IPS-15b (cell line): ENCODE measurements at regions not wholly inside any gene's neighbourhood (a gene's known extent, or its start where the extent isn't known, plus 50 kb on each side); places are given as distances from the start of the nearest gene placed in this dataset.
"Not testable (repeated sequence)": the region's sequence is repeated elsewhere in the genome, so short reads cannot be mapped to it uniquely, and the experiment has no call there.

Experiments used
- H3K27me3 ChIP-seq: one replicate; pipeline ENCODE4 v1.6.1; 2013; ENCODE audit warnings: low read length; ENCODE audit not compliant: control insufficient read depth, insufficient read depth
- H3K36me3 ChIP-seq: one replicate; pipeline ENCODE4 v1.6.1; 2013; ENCODE audit warnings: low read length; ENCODE audit not compliant: control insufficient read depth, insufficient read depth
- H3K4me1 ChIP-seq: one replicate; pipeline ENCODE4 v1.6.1; 2013; ENCODE audit warnings: mild to moderate bottlenecking, low read length; ENCODE audit not compliant: control insufficient read depth, insufficient read depth
- H3K4me3 ChIP-seq: one replicate; pipeline ENCODE4 v1.5.1; 2013; ENCODE audit warnings: low read depth, low read length
- H3K9ac ChIP-seq: one replicate; pipeline ENCODE4 v1.6.1; 2013; ENCODE audit warnings: low read depth, mild to moderate bottlenecking, low read length
- H3K9me3 ChIP-seq: one replicate; pipeline ENCODE4 v1.6.1; 2013; ENCODE audit warnings: mild to moderate bottlenecking, low read length; ENCODE audit not compliant: control insufficient read depth, insufficient read depth

DNA sequence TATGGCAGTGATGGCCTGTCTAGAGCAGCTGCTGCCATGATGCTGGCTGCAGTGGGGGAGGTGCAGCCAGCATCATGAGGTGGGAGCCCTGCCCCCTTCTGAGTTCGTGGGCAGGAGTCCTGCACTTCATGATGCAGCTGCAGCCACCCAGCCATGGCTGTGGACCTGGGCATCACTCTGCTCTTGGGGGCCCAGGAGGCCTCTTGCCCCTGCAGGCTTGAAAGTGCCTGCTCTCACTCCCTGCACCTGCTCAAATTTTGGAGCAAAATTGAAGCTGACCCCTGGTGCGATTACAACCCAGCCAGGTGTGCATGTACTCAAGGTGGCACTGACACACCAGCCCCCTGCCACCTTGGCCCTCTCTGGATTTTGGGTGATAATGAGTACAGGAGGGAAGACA, 712.9 kb downstream of the NUP35 start:
- no peaks in the 10 kb centered on the region for H3K4me1 ChIP-seq
- no peak overlapping the region for H3K4me3 ChIP-seq
- no peaks in the 10 kb centered on the region for H3K36me3 ChIP-seq
- H3K9me3 ChIP-seq: no peaks in the 10 kb centered on the region
- no peak overlapping the region for H3K9ac ChIP-seq
- H3K27me3 ChIP-seq: no peaks in the 10 kb centered on the region

DNA sequence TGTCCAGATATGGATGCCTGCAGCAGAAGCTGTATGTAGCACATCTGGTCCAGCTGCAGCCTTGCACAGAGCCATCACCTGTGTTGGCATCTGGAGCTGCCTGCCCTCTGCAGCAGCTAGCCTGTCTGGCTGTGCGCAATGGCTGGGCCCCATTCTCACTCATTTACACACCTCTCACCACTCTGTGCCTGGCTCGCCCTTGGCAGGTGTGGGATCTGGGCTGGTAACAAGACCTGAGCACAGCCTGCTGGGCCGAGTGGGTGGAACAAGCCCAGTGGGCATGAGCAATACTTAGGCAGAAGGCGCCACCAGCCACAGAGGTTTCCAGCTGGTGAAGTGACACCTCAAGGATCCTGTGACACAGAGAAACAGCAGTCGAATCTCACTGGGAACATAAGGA, 714.1 kb downstream of the NUP35 start:
- Histone ChIP-seq H3K9me3 (no peaks in the 10 kb centered on the region), H3K4me1 (no peaks in the 10 kb centered on the region), H3K36me3 (no peaks in the 10 kb centered on the region), H3K27me3 (no peaks in the 10 kb centered on the region), H3K4me3 (no peak overlapping the region), H3K9ac (no peak overlapping the region)

DNA sequence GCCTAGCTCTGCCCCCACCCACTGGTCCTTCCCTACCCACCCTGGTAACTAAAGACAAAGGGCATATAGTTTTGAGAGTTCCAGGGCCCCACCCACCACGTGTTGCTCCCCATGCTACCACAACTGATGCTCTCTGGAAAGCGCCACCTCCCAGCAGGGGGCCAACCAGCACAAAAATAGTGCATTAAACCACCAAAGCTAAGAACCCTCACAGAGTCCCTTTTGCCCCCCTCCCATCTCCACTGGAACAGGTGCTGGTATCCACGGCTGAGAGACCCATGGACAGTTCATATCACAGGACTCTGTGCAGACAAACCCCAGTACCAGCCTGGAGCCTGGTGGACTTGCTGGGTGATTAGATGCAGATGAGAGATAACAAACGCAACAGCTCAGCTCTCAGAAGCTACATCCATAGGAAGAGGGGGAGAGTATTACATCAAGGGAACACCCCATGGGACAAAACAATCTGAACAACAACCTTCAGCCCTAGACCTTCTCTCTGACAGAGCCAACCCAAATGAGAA, 715.9 kb downstream of the NUP35 start:
- Histone ChIP-seq H3K4me3 (no peak overlapping the region), H3K9ac (no peak overlapping the region), H3K4me1 (no peaks in the 10 kb centered on the region), H3K36me3 (no peaks in the 10 kb centered on the region), H3K9me3 (no peaks in the 10 kb centered on the region), H3K27me3 (no peaks in the 10 kb centered on the region)

DNA sequence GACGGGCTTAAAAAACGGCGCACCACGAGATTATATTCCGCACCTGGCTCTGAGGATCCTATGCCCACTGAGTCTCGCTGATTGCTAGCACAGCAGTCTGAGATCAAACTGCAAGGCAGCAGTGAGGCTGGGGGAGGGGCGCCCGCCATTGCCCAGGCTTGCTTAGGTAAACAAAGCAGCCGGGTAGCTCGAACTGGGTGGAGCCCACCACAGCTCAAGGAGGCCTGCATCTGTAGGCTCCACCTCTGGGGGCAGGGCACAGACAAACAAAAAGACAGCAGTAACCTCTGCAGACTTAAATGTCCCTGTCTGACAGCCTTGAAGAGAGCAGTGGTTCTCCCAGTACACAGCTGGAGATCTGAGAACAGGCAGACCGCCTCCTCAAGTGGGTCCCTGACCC, 725.6 kb downstream of the NUP35 start:
- not testable (repeated sequence) for H3K4me3 ChIP-seq, H3K36me3 ChIP-seq, H3K9ac ChIP-seq, H3K27me3 ChIP-seq, H3K9me3 ChIP-seq, H3K4me1 ChIP-seq

DNA sequence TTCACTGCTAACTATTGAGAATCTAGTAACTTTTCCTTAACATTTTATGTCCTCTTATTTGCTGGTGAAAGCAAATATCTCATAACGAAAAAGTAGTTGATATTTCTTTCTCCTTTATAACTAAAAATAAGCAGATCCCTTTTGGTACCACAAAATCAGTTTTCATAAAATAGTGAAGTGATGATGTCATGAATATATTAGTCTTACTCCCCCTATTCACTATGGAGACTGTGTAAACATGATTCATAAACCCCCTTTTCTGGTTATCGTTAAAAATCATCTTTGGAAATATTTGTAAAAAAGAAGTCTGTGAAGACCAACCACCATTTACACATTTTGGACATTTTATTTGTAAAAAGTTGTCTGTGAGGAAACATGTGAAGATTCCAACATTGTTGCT, 734.9 kb downstream of the NUP35 start:
- H3K4me1 ChIP-seq: no peaks in the 10 kb centered on the region
- H3K9me3 ChIP-seq: no peaks in the 10 kb centered on the region
- no peak overlapping the region for H3K4me3 ChIP-seq
- no peak overlapping the region for H3K9ac ChIP-seq
- H3K36me3 ChIP-seq: no peaks in the 10 kb centered on the region
- no peaks in the 10 kb centered on the region for H3K27me3 ChIP-seq

DNA sequence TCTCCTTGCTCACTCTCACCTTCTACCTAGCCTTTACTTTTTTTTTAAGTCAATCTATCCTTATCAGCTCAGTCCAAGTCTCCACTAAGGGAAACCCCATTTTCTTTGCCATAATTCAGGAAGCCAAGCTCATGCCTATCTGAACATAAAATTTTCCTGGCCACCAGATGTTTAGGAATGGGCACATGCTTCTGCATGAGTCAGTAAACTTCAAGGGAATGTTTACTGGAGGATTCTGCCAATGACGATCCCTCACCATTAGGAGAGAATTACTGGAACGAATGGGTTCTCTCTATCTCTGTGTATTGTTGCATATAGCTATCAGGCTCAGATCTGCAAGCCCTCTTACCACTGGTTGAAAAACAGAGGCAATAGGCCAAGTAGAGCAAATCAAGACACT, 731.7 kb upstream of the ZNF804A start:
- H3K9me3 ChIP-seq: no peaks in the 10 kb centered on the region
- no peaks in the 10 kb centered on the region for H3K27me3 ChIP-seq
- H3K36me3 ChIP-seq: no peaks in the 10 kb centered on the region
- no peak overlapping the region for H3K9ac ChIP-seq
- no peaks in the 10 kb centered on the region for H3K4me1 ChIP-seq
- no peak overlapping the region for H3K4me3 ChIP-seq

DNA sequence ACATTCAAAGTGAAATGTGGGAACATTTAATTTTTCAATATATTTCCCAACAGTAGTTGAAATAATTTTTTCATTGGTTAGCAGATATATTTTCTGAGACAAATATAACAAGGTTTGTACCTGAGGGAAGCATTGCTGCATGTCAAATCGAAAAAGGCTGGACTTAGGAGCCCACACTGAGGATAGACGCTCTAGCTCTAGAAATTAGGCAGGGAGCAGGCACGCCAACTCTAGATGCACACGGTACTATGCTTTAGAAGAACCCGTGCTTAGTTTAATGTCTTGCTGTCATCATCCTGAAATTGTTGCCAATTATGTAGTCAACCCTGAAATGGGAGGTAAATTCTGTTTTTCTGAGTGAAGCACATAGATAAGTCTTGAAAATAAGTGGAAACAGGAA, 731.1 kb upstream of the ZNF804A start:
- Histone ChIP-seq H3K4me3 (no peak overlapping the region), H3K9me3 (no peaks in the 10 kb centered on the region), H3K36me3 (no peaks in the 10 kb centered on the region), H3K27me3 (no peaks in the 10 kb centered on the region), H3K4me1 (no peaks in the 10 kb centered on the region), H3K9ac (no peak overlapping the region)

DNA sequence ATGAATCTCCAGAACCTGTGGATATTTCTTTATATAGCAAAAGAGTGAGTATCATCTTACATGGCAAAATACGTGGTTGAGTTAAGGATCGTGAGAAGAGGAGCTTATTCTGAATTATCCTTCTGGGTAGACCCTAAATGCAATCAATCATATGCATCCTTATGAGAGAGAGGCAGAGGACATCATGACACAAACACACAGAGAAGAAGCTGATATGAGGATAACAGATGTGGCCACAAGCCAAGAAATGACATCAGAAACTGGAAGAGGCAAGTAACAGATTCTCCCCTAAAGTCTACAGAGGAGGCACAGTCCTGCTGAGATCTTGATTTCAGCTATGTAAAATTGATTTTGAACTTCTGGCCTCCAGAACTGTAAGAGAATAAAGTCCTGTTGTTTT, 730.2 kb upstream of the ZNF804A start:
- Histone ChIP-seq H3K9me3 (no peaks in the 10 kb centered on the region), H3K4me3 (no peak overlapping the region), H3K4me1 (no peaks in the 10 kb centered on the region), H3K27me3 (no peaks in the 10 kb centered on the region), H3K9ac (no peak overlapping the region), H3K36me3 (no peaks in the 10 kb centered on the region)

DNA sequence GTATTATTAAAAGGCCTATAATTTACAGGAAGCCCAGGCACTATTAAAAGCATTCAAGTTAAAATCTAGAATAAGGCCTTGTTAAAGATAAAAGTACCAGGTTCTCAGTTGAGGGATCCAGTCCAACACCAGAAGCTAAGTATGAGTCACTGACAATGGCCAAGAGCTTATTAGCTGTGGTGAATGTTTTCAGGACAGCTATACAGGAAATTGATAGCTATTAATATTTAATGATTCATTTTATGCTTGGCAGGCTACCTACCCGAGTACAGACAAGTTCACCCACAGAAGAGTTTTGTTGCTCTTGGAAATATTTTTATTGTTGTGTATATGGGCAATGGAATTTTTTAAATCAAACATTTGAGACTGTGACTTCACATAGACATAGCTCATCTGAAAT, 729.6 kb upstream of the ZNF804A start:
- Histone ChIP-seq H3K9ac (no peak overlapping the region), H3K4me3 (no peak overlapping the region), H3K9me3 (no peaks in the 10 kb centered on the region), H3K4me1 (no peaks in the 10 kb centered on the region), H3K27me3 (no peaks in the 10 kb centered on the region), H3K36me3 (no peaks in the 10 kb centered on the region)

DNA sequence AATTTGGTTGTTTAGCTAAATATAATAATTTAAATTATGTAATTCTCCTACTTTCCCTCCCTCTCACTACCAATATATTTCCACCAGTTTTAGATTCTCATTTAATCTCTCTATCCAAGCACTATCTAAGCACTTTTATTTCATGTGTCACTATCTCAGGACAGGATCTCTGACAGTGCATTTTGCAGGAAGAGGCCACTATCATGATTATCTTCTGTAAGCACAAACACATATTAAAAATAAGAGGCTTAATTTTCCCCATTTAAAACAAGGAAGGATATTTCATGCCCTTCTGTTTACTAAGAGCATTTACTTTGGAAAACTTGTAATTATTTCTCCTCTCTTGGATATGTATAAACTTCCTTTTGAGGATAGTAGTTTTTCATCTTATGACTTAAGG, 726.2 kb upstream of the ZNF804A start:
- H3K9me3 ChIP-seq: no peaks in the 10 kb centered on the region
- no peak overlapping the region for H3K9ac ChIP-seq
- no peaks in the 10 kb centered on the region for H3K4me1 ChIP-seq
- no peak overlapping the region for H3K4me3 ChIP-seq
- H3K27me3 ChIP-seq: no peaks in the 10 kb centered on the region
- no peaks in the 10 kb centered on the region for H3K36me3 ChIP-seq

DNA sequence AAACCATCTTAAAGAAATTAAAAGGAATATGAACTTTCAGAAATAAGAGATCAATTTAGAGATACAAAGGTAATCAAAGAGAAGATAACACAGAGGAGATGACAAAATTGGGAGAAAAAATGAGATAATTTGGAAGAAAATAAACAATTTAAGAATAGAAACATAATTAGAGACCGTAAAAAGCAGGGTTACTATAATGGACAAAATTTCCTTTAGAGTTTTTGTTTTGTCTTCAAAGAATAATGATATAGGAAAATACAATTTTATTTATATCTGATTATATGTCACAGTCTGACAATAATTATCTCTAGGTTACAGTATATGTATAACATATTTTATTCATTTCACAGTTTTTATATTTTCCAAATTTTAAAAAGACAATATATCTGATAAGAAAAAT, 716.4 kb upstream of the ZNF804A start:
- no peak overlapping the region for H3K9ac ChIP-seq
- H3K4me3 ChIP-seq: no peak overlapping the region
- H3K27me3 ChIP-seq: no peaks in the 10 kb centered on the region
- H3K36me3 ChIP-seq: no peaks in the 10 kb centered on the region
- no peaks in the 10 kb centered on the region for H3K9me3 ChIP-seq
- H3K4me1 ChIP-seq: no peaks in the 10 kb centered on the region

DNA sequence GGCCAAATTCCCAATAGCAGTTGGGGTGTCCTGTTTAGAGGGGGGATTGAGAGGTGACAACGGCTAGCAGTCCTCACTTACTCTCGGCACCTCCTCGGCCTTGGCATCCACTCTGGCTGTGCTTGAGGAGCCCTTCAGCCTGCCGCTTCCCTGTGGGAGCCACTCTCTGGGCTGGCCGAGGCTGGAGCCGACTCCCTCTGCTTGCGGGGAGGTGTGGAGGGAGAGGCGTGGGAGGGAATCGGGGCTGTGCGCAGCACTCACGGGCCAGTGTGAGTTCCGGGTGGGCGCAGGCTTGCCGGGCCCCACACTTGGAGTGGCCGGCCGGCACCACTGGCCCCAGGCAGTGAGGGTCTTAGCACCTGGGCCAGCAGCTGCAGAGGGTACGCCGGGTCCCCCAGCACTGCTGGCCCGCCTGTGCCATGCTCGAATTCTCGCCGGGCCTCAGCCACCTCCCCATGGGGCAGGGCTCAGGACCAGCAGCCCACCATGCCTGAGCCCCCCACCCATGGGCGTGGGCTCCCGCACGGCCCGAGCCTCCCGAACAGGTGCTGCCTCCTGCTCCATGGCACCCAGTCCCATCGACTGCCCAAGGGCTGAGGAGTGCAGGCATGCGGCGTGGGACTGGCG, 705.9 kb upstream of the ZNF804A start:
- Histone ChIP-seq H3K4me1 (no peaks in the 10 kb centered on the region), H3K9ac (no peak overlapping the region), H3K4me3 (no peak overlapping the region), H3K36me3 (no peaks in the 10 kb centered on the region), H3K27me3 (no peaks in the 10 kb centered on the region), H3K9me3 (no peaks in the 10 kb centered on the region)
